ENCODE measurements at regions not wholly inside any gene's neighbourhood (a gene's known extent, or its start where the extent isn't known, plus 50 kb on each side); places are given as distances from the start of the nearest gene placed in this dataset.

- Histone ChIP-seq H3K9me3 (no peaks in the 10 kb centered on the region), H3K4me3 (no peak overlapping the region), H3K27me3 (no peaks in the 10 kb centered on the region), H3K36me3 (no peaks in the 10 kb centered on the region), H3K4me1 (peaks cover 0 to 40% (median 23%) of the 10 kb centered on the region in 3 donors), H3K27ac (no peak overlapping the region)
- FAIRE-seq (no peak), ATAC-seq (no peak), DNase-seq (no peak)
- 96 to 98% methylated on average over 10 of the region's 10 CpGs for WGBS, 2 donors
- intact Hi-C loops (cut with DNase I) = no loop called here
- TF ChIP-seq CTCF (IDR thresholded peaks at IDR 0.05) = no peak
Observed at GRCh38 chr2:128748336-128748735, 429.7 kb upstream of the HS6ST1 start.

- 91% methylated on average over 9 of the region's 9 CpGs for WGBS, 2 donors
- H3K4me3 ChIP-seq = no peak overlapping the region
- TF ChIP-seq CTCF (IDR thresholded peaks at IDR 0.05) = no peak
- H3K9me3 ChIP-seq = no peaks in the 10 kb centered on the region
- intact Hi-C loops (cut with DNase I) = no loop called here
- no peaks in the 10 kb centered on the region for H3K27me3 ChIP-seq
- H3K36me3 ChIP-seq = no peaks in the 10 kb centered on the region
- H3K4me1 ChIP-seq = peaks cover 0 to 40% (median 23%) of the 10 kb centered on the region in 3 donors
- FAIRE-seq (no peak), DNase-seq (no peak), ATAC-seq (no peak)
- no peak overlapping the region for H3K27ac ChIP-seq
Observed at GRCh38 chr2:128748835-128749605, 430.4 kb upstream of the HS6ST1 start.

GRCh38 chr2:128750328-128751165 is 431.9 kb upstream of the HS6ST1 start:
- H3K4me1 ChIP-seq = peaks cover 0 to 45% (median 24%) of the 10 kb centered on the region in 3 donors
- ATAC-seq = peak in 3 of 4 donors; percentile 7 to 40 (median 26)

GRCh38 chr2:128751746-128752145 is 433.1 kb upstream of the HS6ST1 start:
- Histone ChIP-seq H3K4me3 (no peak overlapping the region), H3K27ac (peak overlapping the region in 2 of 4 donors; percentile 62 to 72), H3K36me3 (no peaks in the 10 kb centered on the region), H3K27me3 (no peaks in the 10 kb centered on the region), H3K4me1 (peaks cover 4 to 42% (median 30%) of the 10 kb centered on the region in 3 donors), H3K9me3 (no peaks in the 10 kb centered on the region)
- peak in 2 of 4 donors; percentile 40 to 42 for ATAC-seq
- WGBS, 2 donors = 30 to 42% methylated on average over 5 of the region's 5 CpGs
- peak in 1 of 6 donors; percentile 73 for DNase-seq
- FAIRE-seq = no peak
- TF ChIP-seq CTCF (IDR thresholded peaks at IDR 0.05) = no peak
- intact Hi-C loops (cut with DNase I) = no loop called here

More at GRCh38 chr2:128750328-128751165, 431.9 kb upstream of the HS6ST1 start:
- intact Hi-C loops (cut with DNase I) = no loop called here
- Histone ChIP-seq H3K9me3 (no peaks in the 10 kb centered on the region), H3K36me3 (no peaks in the 10 kb centered on the region), H3K27me3 (no peaks in the 10 kb centered on the region), H3K27ac (peak overlapping the region in 2 of 4 donors; percentile 62 to 72), H3K4me3 (no peak overlapping the region)
- 86 to 87% methylated on average over 12 of the region's 12 CpGs for WGBS, 2 donors
- no peak for TF ChIP-seq CTCF (IDR thresholded peaks at IDR 0.05)
- no peak for FAIRE-seq
- DNase-seq = peak in 2 of 6 donors; percentile 45 to 46

All from pancreas (tissue), 10 donors.